ENCODE measurements at regions not wholly inside any gene's neighbourhood (a gene's known extent, or its start where the extent isn't known, plus 50 kb on each side); places are given as distances from the start of the nearest gene placed in this dataset.
A peak's percentile ranks its signal among the peaks of the same experiment; 100 is the strongest.

GRCh38 chr4:18914182-18914581 lies 892.6 kb upstream of the LCORL start:
- no peak for FAIRE-seq

GRCh38 chr4:18894928-18895327 lies 873.4 kb upstream of the LCORL start:
- DNase-seq (ENCODE audit: insufficient read length, low spot score), result no peak
- no peak for FAIRE-seq
- TF ChIP-seq CTCF (IDR thresholded peaks at IDR 0.05; ENCODE audit: insufficient read depth, missing control alignments), result no peak

More at GRCh38 chr4:18914182-18914581, 892.6 kb upstream of the LCORL start:
- TF ChIP-seq CTCF (IDR thresholded peaks at IDR 0.05; ENCODE audit: insufficient read depth, missing control alignments), result no peak
- DNase-seq (ENCODE audit: insufficient read length, low spot score), result no peak

GRCh38 chr4:18882468-18882867 lies 860.9 kb upstream of the LCORL start:
- peak; percentile 58 for FAIRE-seq
- no peak for DNase-seq (ENCODE audit: insufficient read length, low spot score)

GRCh38 chr4:18881556-18881955 lies 860.0 kb upstream of the LCORL start:
- FAIRE-seq (no peak), DNase-seq (ENCODE audit: insufficient read length, low spot score) (no peak)
- TF ChIP-seq CTCF (IDR thresholded peaks at IDR 0.05; ENCODE audit: insufficient read depth, missing control alignments), result no peak

More at GRCh38 chr4:18882468-18882867, 860.9 kb upstream of the LCORL start:
- TF ChIP-seq CTCF (IDR thresholded peaks at IDR 0.05; ENCODE audit: insufficient read depth, missing control alignments), result no peak

GRCh38 chr4:18880871-18881270 lies 859.3 kb upstream of the LCORL start:
- DNase-seq (ENCODE audit: insufficient read length, low spot score) (no peak), FAIRE-seq (peak; percentile 61)
- TF ChIP-seq CTCF (IDR thresholded peaks at IDR 0.05; ENCODE audit: insufficient read depth, missing control alignments), result no peak

GRCh38 chr4:18878561-18878960 lies 857.0 kb upstream of the LCORL start:
- TF ChIP-seq CTCF (IDR thresholded peaks at IDR 0.05; ENCODE audit: insufficient read depth, missing control alignments), result no peak
- DNase-seq (ENCODE audit: insufficient read length, low spot score) (no peak), FAIRE-seq (no peak)

- FAIRE-seq (peak; percentile 55), DNase-seq (ENCODE audit: insufficient read length, low spot score) (no peak)
- no peak for TF ChIP-seq CTCF (IDR thresholded peaks at IDR 0.05; ENCODE audit: insufficient read depth, missing control alignments)
Observed at GRCh38 chr4:18869166-18869565, 847.6 kb upstream of the LCORL start.
